Body of pancreas (tissue), 4 donors: ENCODE measurements at regions not wholly inside any gene's neighbourhood (a gene's known extent, or its start where the extent isn't known, plus 50 kb on each side); places are given as distances from the start of the nearest gene placed in this dataset.

Experiments used
- CTCF ChIP-seq, 7 experiments: fragments of 450-650 bp in 4 of 7; fragments of 200-600 bp in 3 of 7; sonication (generic) in 3 of 7; IDR thresholded peaks; one replicate each; pipeline ENCODE4 v1.5.1; 2016 to 2019; ENCODE audit warnings: antibody characterized with exemption in 7 of 7
- POLR2A ChIP-seq, 3 donors: fragments of 450-650 bp; IDR thresholded peaks; one replicate each; pipeline ENCODE4 v1.6.1; 2016; ENCODE audit warnings: antibody characterized with exemption in 3 of 3, mild to moderate bottlenecking in 2 of 3

DNA sequence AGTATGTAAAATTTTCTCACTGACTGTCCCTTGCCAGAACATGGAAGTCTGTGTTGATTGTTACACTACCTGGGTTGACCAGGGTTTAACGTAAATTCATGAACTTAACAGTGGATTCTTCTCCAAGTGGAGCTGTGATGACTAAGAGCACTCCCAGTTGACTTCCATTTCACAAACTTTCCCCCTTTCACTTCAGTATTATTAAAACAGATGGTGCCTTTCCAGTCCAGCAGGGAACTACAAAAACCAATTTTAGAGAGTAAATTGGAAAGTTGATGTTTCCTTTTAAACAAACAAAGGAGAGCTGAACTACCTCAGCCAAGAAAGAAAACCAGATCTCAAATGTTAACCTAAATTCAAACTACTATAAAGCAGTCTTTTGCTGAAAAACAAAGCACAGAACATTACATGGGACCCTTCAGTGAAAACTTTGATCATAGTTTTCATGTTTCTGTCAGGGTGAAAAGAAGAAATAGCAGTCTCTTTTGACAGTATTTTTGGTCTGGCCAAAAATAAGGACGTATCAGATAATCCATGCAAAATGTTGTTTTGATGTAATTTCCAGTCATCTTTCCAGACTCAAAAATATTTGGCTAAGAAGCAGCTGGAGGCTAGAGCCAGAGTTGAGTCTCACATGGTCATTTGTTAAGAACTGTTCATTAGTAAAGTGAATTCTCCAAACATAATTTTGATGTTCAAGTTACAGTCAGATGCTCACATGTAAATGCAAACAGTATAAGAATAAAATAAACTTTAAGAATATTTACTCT lies 479.9 kb upstream of the AKR1E2 start:
- no peak for TF ChIP-seq CTCF (IDR thresholded peaks at IDR 0.05)
- TF ChIP-seq POLR2A (IDR thresholded peaks at IDR 0.05), result no peak
